HG02938 (cell line): ENCODE measurements at regions not wholly inside any gene's neighbourhood (a gene's known extent, or its start where the extent isn't known, plus 50 kb on each side); places are given as distances from the start of the nearest gene placed in this dataset.
"Not testable (repeated sequence)": the region's sequence is repeated elsewhere in the genome, so short reads cannot be mapped to it uniquely, and the experiment has no call there.

Experiments used
- ATAC-seq: cut with Tn5 transposase; IDR thresholded peaks from one replicate; pipeline ENCODE4 v1.9.1; 2021; ENCODE audit warnings: mild to moderate bottlenecking, moderate library complexity; ENCODE audit not compliant: unreplicated experiment

GRCh38 chr18:66440433-66440832, 163.5 kb downstream of the CDH19 start:
- ATAC-seq, result no peak

GRCh38 chr18:66439670-66440069, 164.2 kb downstream of the CDH19 start:
- no peak for ATAC-seq

- ATAC-seq, result no peak
These were observed 165.0 kb downstream of the CDH19 start for GRCh38 chr18:66438711-66439536.

- no peak for ATAC-seq
These were observed 171.3 kb downstream of the CDH19 start for GRCh38 chr18:66432636-66433035.

- ATAC-seq, result no peak
These were observed 175.1 kb downstream of the CDH19 start for GRCh38 chr18:66428795-66429194.

GRCh38 chr18:66419400-66419799, 184.5 kb downstream of the CDH19 start:
- no peak for ATAC-seq

GRCh38 chr18:66410692-66411091, 193.2 kb downstream of the CDH19 start:
- ATAC-seq, result no peak

- ATAC-seq, result no peak
These were observed 208.1 kb downstream of the CDH19 start for GRCh38 chr18:66395671-66396218.

GRCh38 chr18:66393463-66393862, 210.4 kb downstream of the CDH19 start:
- ATAC-seq, result no peak

GRCh38 chr18:66377291-66377690, 226.6 kb downstream of the CDH19 start:
- no peak for ATAC-seq

GRCh38 chr18:66375391-66375790, 228.5 kb downstream of the CDH19 start:
- ATAC-seq, result not testable (repeated sequence)

GRCh38 chr18:66346833-66347588, 256.9 kb downstream of the CDH19 start:
- ATAC-seq, result no peak

GRCh38 chr18:66344227-66344626, 259.7 kb downstream of the CDH19 start:
- ATAC-seq, result no peak

GRCh38 chr18:66342577-66342976, 261.3 kb downstream of the CDH19 start:
- no peak for ATAC-seq

- ATAC-seq, result no peak
These were observed 269.4 kb downstream of the CDH19 start for GRCh38 chr18:66334534-66334933.

- no peak for ATAC-seq
These were observed 274.2 kb downstream of the CDH19 start for GRCh38 chr18:66329716-66330115.

- ATAC-seq, result no peak
These were observed 275.5 kb downstream of the CDH19 start for GRCh38 chr18:66328296-66328878.

- no peak for ATAC-seq
These were observed 278.6 kb downstream of the CDH19 start for GRCh38 chr18:66325251-66325650.

- no peak for ATAC-seq
These were observed 279.3 kb downstream of the CDH19 start for GRCh38 chr18:66324616-66325015.

GRCh38 chr18:66317243-66318090, 286.4 kb downstream of the CDH19 start:
- no peak for ATAC-seq

GRCh38 chr18:66316701-66317100, 287.2 kb downstream of the CDH19 start:
- ATAC-seq, result no peak
